A549 (cell line): ENCODE measurements at regions not wholly inside any gene's neighbourhood (a gene's known extent, or its start where the extent isn't known, plus 50 kb on each side); places are given as distances from the start of the nearest gene placed in this dataset.

Experiments
- ATAC-seq, 2 experiments: fragments of 200-7000 bp in 1 of 2; fragments of >200 bp in 1 of 2; cut with Nextera tagmentation in 1 of 2; cut with Tn5 transposase in 1 of 2; 3 replicates each; pipeline versions ENCODE4 v1.8.0 to v1.9.1; 2018 to 2020; ENCODE audit warnings: mild to moderate bottlenecking in 1 of 2, moderate library complexity in 1 of 2
- CTCF ChIA-PET: fragments of 300-600 bp; sonication (Branson Sonifier 250); formaldehyde crosslinking; extraction: SDS; loops from one replicate; lab custom pipeline; 2021; ENCODE audit warnings: antibody characterized with exemption, inconsistent platforms; lab: Yijun Ruan, JAX
- POLR2A ChIA-PET: fragments of 350-600 bp; formaldehyde crosslinking; extraction: SDS; loops from one replicate; lab custom pipeline; 2021; ENCODE audit warnings: antibody characterized with exemption, inconsistent platforms; lab: Yijun Ruan, JAX
- DNase-seq, 2 experiments: peaks; one replicate each; pipeline versions ENCODE4 v3.0.0 to v3.0.0-alpha.2; 2011 to 2016; ENCODE audit warnings: low read depth in 1 of 2, low spot score in 1 of 2
- FAIRE-seq: peaks from 2 replicates; lab custom pipeline; 2011; peaks lifted over from hg19 to GRCh38; lab: Jason Lieb, UNC
- H3K27ac ChIP-seq, 2 experiments: fragments of >200 bp; sonication (Bioruptor Twin); formaldehyde crosslinking; 3 replicates each; pipeline ENCODE4 v1.5.1; 2016 to 2017
- H3K4me1 ChIP-seq: fragments of >200 bp; sonication (Bioruptor Twin); formaldehyde crosslinking; 3 replicates; pipeline ENCODE4 v1.6.1; 2016
- H3K4me2 ChIP-seq: fragments of >200 bp; sonication (Bioruptor Twin); formaldehyde crosslinking; 3 replicates; pipeline ENCODE4 v1.6.1; 2016
- H3K4me3 ChIP-seq: fragments of >200 bp; sonication (Bioruptor Twin); formaldehyde crosslinking; 3 replicates; pipeline ENCODE4 v1.5.1; 2016
- H3K9me3 ChIP-seq: fragments of >200 bp; sonication (Bioruptor Twin); formaldehyde crosslinking; 3 replicates; pipeline ENCODE4 v1.6.1; 2016
- BCL3 ChIP-seq: fragments of >200 bp; sonication (Bioruptor Twin); formaldehyde crosslinking; IDR thresholded peaks from 3 replicates; pipeline ENCODE4 v1.6.1; 2016
- CEBPB ChIP-seq, 2 experiments: fragments of >200 bp in 1 of 2; sonication (Bioruptor Twin) in 1 of 2; formaldehyde crosslinking in 1 of 2; IDR thresholded peaks; 2 replicates each; pipeline ENCODE4 v1.6.1; 2012 to 2016
- EP300 ChIP-seq, 2 experiments: fragments of >200 bp; sonication (Bioruptor Twin); formaldehyde crosslinking; IDR thresholded peaks; 2 replicates in 1 of 2; 3 replicates in 1 of 2; pipeline ENCODE4 v1.6.1; 2016 to 2017
- FOSL2 ChIP-seq, 2 experiments: fragments of 450-650 bp in 1 of 2; fragments of >200 bp in 1 of 2; sonication (Bioruptor Twin) in 1 of 2; formaldehyde crosslinking; IDR thresholded peaks; 2 replicates each; pipeline versions ENCODE4 v1.5.0 to v1.6.1; 2016 to 2020; ENCODE audit warnings: mild to moderate bottlenecking in 1 of 2, moderate library complexity in 1 of 2
- HDAC2 ChIP-seq: fragments of 200-600 bp; sonication (generic); IDR thresholded peaks from 2 replicates; pipeline ENCODE4 v1.6.1; 2016
- HOXB13 ChIP-seq: fragments of 250-450 bp; sonication (Bioruptor Pico); IDR thresholded peaks from 2 replicates; pipeline ENCODE4 v1.5.0; 2020; ENCODE audit warnings: low read depth, mild to moderate bottlenecking, moderate library complexity
- KDM1A ChIP-seq: fragments of 200-600 bp; sonication (generic); IDR thresholded peaks from 2 replicates; pipeline ENCODE4 v1.6.1; 2016; ENCODE audit warnings: low read depth, mild to moderate bottlenecking
- KDM5A ChIP-seq: fragments of 200-600 bp; sonication (generic); IDR thresholded peaks from 2 replicates; pipeline ENCODE4 v1.6.1; 2016; ENCODE audit warnings: antibody characterized with exemption, mild to moderate bottlenecking
- MAFK ChIP-seq: fragments of 450-650 bp; IDR thresholded peaks from 2 replicates; pipeline ENCODE4 v1.6.1; 2014; ENCODE audit not compliant: partially characterized antibody
- PHF8 ChIP-seq: fragments of 200-600 bp; sonication (generic); IDR thresholded peaks from 2 replicates; pipeline ENCODE4 v1.6.1; 2016; ENCODE audit warnings: low read depth, mild to moderate bottlenecking, antibody characterized with exemption, moderate library complexity, borderline replicate concordance
- RAD21 ChIP-seq, 2 experiments: fragments of >200 bp in 1 of 2; sonication (Bioruptor Twin) in 1 of 2; formaldehyde crosslinking in 1 of 2; IDR thresholded peaks in 1 of 2; conservative IDR thresholded peaks in 1 of 2; 2 replicates in 1 of 2; 3 replicates in 1 of 2; pipeline ENCODE4 v1.6.1; 2012 to 2018; ENCODE audit warnings: inconsistent platforms in 1 of 2
- RNF2 ChIP-seq: fragments of 200-600 bp; sonication (generic); IDR thresholded peaks from 2 replicates; pipeline ENCODE4 v1.6.1; 2016; ENCODE audit warnings: low read depth, mild to moderate bottlenecking, antibody characterized with exemption, moderate library complexity, borderline replicate concordance
- WGBS: methylation state at CpG from one replicate; pipeline ENCODE4 v1.1.6; 2017; ENCODE audit errors: missing lambda C conversion rate; 5-methylcytosine and 5-hydroxymethylcytosine counted together
- TF ChIP-seq, protein P1 (sequence below): IDR thresholded peaks from 2 replicates; pipeline ENCODE4 v1.6.1; 2012; ENCODE audit warnings: low read depth, borderline replicate concordance
- TF ChIP-seq, protein P2 (sequence below): fragments of 200-600 bp; sonication (generic); IDR thresholded peaks from 2 replicates; pipeline ENCODE4 v1.6.1; 2016; ENCODE audit warnings: antibody characterized with exemption, mild to moderate bottlenecking, moderate library complexity
- TF ChIP-seq, protein P3 (sequence below): fragments of 450-650 bp; IDR thresholded peaks from 2 replicates; pipeline ENCODE4 v1.6.1; 2014; ENCODE audit warnings: antibody characterized with exemption

GRCh38 chr20:41693136-41693979 is 75.2 kb upstream of the CHD6 start (continued):
- no peak for TF ChIP-seq CEBPB (IDR thresholded peaks at IDR 0.05)
- TF ChIP-seq, protein P1, sequence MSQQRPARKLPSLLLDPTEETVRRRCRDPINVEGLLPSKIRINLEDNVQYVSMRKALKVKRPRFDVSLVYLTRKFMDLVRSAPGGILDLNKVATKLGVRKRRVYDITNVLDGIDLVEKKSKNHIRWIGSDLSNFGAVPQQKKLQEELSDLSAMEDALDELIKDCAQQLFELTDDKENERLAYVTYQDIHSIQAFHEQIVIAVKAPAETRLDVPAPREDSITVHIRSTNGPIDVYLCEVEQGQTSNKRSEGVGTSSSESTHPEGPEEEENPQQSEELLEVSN = peak; percentile 59; the same call in 1 of the 2 replicates
- no peak for TF ChIP-seq RNF2
- TF ChIP-seq, protein P2, sequence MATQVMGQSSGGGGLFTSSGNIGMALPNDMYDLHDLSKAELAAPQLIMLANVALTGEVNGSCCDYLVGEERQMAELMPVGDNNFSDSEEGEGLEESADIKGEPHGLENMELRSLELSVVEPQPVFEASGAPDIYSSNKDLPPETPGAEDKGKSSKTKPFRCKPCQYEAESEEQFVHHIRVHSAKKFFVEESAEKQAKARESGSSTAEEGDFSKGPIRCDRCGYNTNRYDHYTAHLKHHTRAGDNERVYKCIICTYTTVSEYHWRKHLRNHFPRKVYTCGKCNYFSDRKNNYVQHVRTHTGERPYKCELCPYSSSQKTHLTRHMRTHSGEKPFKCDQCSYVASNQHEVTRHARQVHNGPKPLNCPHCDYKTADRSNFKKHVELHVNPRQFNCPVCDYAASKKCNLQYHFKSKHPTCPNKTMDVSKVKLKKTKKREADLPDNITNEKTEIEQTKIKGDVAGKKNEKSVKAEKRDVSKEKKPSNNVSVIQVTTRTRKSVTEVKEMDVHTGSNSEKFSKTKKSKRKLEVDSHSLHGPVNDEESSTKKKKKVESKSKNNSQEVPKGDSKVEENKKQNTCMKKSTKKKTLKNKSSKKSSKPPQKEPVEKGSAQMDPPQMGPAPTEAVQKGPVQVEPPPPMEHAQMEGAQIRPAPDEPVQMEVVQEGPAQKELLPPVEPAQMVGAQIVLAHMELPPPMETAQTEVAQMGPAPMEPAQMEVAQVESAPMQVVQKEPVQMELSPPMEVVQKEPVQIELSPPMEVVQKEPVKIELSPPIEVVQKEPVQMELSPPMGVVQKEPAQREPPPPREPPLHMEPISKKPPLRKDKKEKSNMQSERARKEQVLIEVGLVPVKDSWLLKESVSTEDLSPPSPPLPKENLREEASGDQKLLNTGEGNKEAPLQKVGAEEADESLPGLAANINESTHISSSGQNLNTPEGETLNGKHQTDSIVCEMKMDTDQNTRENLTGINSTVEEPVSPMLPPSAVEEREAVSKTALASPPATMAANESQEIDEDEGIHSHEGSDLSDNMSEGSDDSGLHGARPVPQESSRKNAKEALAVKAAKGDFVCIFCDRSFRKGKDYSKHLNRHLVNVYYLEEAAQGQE = peak; percentile 64
- TF ChIP-seq KDM5A = peak; percentile 48; the same call in 1 of the 2 replicates
- TF ChIP-seq FOSL2 (IDR thresholded peaks at IDR 0.05) = no peak
- TF ChIP-seq FOSL2 (CRISPR knock-in tag; IDR thresholded peaks at IDR 0.05) = no peak
- no peak for TF ChIP-seq HOXB13 (CRISPR knock-in tag)
- 0 out of 3 replicates have a peak, but pooled peaks have one; percentile 42 for TF ChIP-seq BCL3
- TF ChIP-seq KDM1A = no peak
- TF ChIP-seq HDAC2 = no peak
- TF ChIP-seq RAD21 (conservative IDR thresholded peaks at IDR 0.05 in 1 of 2, IDR thresholded peaks at IDR 0.05 in 1 of 2) = no peak
- TF ChIP-seq EP300 (IDR thresholded peaks at IDR 0.05) = no peak

- H3K4me1 ChIP-seq = peaks cover 4% of the 10 kb centered on the region; the same call in 2 of the 3 replicates
- ATAC-seq (peak; percentile 74 to 79), FAIRE-seq (no peak), DNase-seq (peak; percentile 19 to 77)
- H3K4me2 ChIP-seq = peak overlapping the region; percentile 73
- CTCF ChIA-PET = interaction anchor here (0.7 to 2.3 kb wide), 12 partner anchors 10 to 520 kb away, joined by 3 to 22 read pairs (median 4); partner anchors contain the start of genes CHD6 and LPIN3
- no peaks in the 10 kb centered on the region for H3K9me3 ChIP-seq
- peak overlapping the region; percentile 80 to 96 for H3K27ac ChIP-seq
- POLR2A ChIA-PET = interaction anchor here (0.8 to 2.4 kb wide), 7 partner anchors 28 to 1764 kb away, joined by 3 to 23 read pairs (median 6); partner anchors contain the start of gene CHD6
- H3K4me3 ChIP-seq = peak overlapping the region; percentile 59
- TF ChIP-seq, protein P3, sequence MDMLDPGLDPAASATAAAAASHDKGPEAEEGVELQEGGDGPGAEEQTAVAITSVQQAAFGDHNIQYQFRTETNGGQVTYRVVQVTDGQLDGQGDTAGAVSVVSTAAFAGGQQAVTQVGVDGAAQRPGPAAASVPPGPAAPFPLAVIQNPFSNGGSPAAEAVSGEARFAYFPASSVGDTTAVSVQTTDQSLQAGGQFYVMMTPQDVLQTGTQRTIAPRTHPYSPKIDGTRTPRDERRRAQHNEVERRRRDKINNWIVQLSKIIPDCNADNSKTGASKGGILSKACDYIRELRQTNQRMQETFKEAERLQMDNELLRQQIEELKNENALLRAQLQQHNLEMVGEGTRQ = peak; percentile 93
- TF ChIP-seq PHF8 (peak; percentile 53), MAFK (no peak)
- WGBS = 14% methylated on average over 24 of the region's 29 CpGs
These were observed 74.4 kb upstream of the CHD6 start for GRCh38 chr20:41692479-41693135.
